Neural cell (in vitro differentiated cells): ENCODE measurements at regions not wholly inside any gene's neighbourhood (a gene's known extent, or its start where the extent isn't known, plus 50 kb on each side); places are given as distances from the start of the nearest gene placed in this dataset.

ENCODE experiments used
- CTCF ChIP-seq: fragments of 450-650 bp; IDR thresholded peaks from 2 replicates; pipeline ENCODE4 v1.5.1; 2014; ENCODE audit warnings: antibody characterized with exemption, mild to moderate bottlenecking, moderate library complexity; ENCODE audit not compliant: poor library complexity, severe bottlenecking
- POLR2AphosphoS5 ChIP-seq: IDR thresholded peaks from 2 replicates; pipeline ENCODE4 v1.6.1; 2012

- TF ChIP-seq CTCF (no peak), POLR2AphosphoS5 (no peak)
These were observed 289.5 kb upstream of the MPDZ start for GRCh38 chr9:13568841-13569601.
